Choroid plexus epithelial cell (primary cell): ENCODE measurements at regions not wholly inside any gene's neighbourhood (a gene's known extent, or its start where the extent isn't known, plus 50 kb on each side); places are given as distances from the start of the nearest gene placed in this dataset.

Experiments
- DNase-seq: peaks from one replicate; pipeline ENCODE4 v3.0.0-alpha.2; 2010; ENCODE audit warnings: low read depth
- H3K4me3 ChIP-seq: 2 replicates; pipeline ENCODE4 v1.5.1; 2011; ENCODE audit warnings: low read depth, mild to moderate bottlenecking, control low read depth, low read length, moderate library complexity
- CTCF ChIP-seq: conservative IDR thresholded peaks from 2 replicates; pipeline ENCODE4 v1.5.1; 2011; ENCODE audit warnings: low read depth, mild to moderate bottlenecking, control low read depth, inconsistent platforms, low read length, moderate library complexity

GRCh38 chr13:69553976-69554375, 553.6 kb upstream of the ATXN8OS start:
- H3K4me3 ChIP-seq = no peak overlapping the region
- TF ChIP-seq CTCF = no peak
- DNase-seq = no peak

DNA sequence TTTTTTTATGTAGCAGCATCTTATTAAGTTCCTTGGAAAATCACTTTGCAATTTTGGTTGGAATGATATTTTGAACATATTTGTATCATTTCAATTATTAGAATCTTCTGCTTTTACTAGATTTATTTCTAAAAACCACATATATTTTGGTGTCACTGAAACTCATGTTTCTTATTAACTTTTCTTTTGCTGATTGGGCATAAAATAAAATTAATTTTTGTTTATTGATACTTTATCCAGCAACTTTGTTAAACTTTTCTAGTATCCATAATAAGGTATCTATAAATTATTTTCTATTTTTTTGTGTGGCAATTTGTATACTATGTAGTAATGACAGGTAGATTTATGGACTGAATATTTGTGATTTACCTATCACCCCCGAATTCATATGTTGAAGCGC, 556.4 kb upstream of the ATXN8OS start:
- DNase-seq = no peak
- TF ChIP-seq CTCF = no peak
- no peak overlapping the region for H3K4me3 ChIP-seq

- no peak for TF ChIP-seq CTCF
- DNase-seq = no peak
- no peak overlapping the region for H3K4me3 ChIP-seq
Observed at GRCh38 chr13:69547780-69548179, 559.8 kb upstream of the ATXN8OS start.

DNA sequence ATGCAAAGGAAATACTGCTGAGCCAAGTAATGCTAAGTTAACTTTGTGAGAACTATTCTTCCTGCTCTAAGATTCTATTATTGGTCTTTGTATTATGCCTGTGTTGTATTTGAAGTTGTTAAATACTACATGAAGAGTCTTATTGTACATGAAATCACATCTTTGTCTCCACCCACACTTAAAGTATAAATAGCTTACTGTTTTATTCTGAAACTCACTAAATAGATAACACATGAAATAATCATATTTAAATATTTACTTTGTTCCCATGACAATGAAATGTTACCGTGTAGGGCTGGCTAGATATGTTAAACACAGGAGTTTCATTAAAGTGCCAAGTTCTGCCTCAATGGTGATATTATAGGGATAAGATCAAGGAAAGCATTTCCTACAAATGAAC, 562.1 kb upstream of the ATXN8OS start:
- no peak for DNase-seq
- TF ChIP-seq CTCF = no peak
- no peak overlapping the region for H3K4me3 ChIP-seq

- H3K4me3 ChIP-seq = no peak overlapping the region
- peak; percentile 35 for TF ChIP-seq CTCF
- peak; percentile 14 for DNase-seq
Observed at GRCh38 chr13:69524459-69525150, 583.0 kb upstream of the ATXN8OS start.

- TF ChIP-seq CTCF = no peak
Observed at GRCh38 chr13:69496981-69497380, 610.6 kb upstream of the ATXN8OS start.

GRCh38 chr13:69495096-69495495, 612.5 kb upstream of the ATXN8OS start:
- no peak for TF ChIP-seq CTCF
- no peak for DNase-seq
- H3K4me3 ChIP-seq = no peak overlapping the region

More at GRCh38 chr13:69496981-69497380, 610.6 kb upstream of the ATXN8OS start:
- no peak overlapping the region for H3K4me3 ChIP-seq
- DNase-seq = no peak
